Suppressor macrophage treated with lipopolysaccharide for 4 hours (primary cell): ENCODE measurements at regions not wholly inside any gene's neighbourhood (a gene's known extent, or its start where the extent isn't known, plus 50 kb on each side); places are given as distances from the start of the nearest gene placed in this dataset.

Source experiments
- DNase-seq: peaks from one replicate; pipeline ENCODE4 v3.0.0-alpha.2; 2020

- no peak for DNase-seq
These were observed 240.9 kb downstream of the MYCN start for GRCh38 chr2:16181062-16181740.

DNA sequence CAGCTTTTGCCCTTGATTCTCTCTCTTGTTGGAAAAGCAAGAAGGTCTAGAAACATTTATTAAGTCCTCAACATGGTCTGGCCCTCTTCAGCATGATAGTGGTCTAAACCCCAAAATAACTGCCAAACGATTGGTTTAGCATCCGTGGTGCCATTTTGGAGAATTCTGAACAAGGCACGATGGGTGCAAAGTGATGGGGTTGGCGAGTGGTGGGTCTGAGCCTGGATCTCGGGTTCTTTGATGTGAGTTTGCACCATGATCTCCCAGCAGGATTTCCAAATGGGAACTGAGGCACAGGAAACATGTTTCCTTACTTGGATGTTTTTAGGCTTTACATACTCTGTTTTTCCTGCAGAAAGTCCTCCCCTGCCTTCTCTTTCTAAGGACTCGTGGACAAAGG, 240.3 kb downstream of the MYCN start:
- no peak for DNase-seq

GRCh38 chr2:16179701-16180416, 239.5 kb downstream of the MYCN start:
- DNase-seq, result no peak

DNA sequence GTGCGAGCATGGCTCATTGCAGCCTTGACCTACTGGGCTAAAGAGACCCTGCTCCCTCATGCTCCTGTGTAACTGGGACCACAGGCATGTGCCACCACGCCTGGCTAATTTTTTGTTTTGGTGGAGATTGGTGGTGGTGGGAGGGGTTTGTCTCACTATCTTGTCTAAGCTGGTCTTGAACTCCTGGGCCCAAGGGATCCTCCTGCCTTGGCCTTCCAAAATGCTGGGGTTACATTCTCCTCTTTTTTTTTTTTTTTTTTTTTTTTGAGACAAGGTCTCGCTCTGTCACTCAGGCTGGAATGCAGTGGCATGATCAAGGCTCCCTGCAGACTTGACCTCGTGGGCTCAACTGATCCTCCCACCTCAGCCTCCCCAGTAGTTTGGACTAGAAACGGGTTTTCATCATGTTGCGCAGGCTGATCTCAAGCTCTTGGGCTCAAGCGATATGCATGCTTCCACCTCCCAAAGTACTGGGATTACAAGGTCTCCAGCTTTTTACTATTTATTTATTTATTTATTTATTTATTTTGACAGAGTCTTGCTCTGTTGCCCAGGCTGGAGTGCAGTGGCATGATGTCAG, 238.3 kb downstream of the MYCN start:
- no peak for DNase-seq

DNA sequence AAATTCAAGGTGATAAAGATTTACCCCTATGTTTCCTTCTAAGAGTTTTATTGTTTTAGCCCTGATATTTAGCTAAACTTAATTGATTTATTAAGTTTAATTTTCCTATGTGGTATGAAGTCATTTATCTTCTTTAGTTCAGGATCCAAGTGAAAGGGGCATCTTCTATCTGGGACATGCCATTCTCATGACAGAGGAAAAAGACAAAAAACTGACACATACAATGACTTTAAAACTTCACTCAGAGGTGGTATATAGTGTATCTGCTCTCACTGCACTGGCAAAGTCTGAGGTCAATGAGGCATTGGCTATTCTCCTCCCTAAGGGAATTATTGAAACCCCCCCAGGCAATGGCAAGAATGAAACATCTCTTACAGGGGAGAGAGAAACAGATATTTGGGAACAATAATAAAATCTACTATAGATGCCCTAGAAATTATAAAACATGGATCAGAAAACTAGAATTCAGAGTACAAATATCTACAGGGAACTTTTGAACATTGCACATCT, 237.4 kb downstream of the MYCN start:
- no peak for DNase-seq

GRCh38 chr2:16176971-16177480, 236.7 kb downstream of the MYCN start:
- DNase-seq, result no peak

DNA sequence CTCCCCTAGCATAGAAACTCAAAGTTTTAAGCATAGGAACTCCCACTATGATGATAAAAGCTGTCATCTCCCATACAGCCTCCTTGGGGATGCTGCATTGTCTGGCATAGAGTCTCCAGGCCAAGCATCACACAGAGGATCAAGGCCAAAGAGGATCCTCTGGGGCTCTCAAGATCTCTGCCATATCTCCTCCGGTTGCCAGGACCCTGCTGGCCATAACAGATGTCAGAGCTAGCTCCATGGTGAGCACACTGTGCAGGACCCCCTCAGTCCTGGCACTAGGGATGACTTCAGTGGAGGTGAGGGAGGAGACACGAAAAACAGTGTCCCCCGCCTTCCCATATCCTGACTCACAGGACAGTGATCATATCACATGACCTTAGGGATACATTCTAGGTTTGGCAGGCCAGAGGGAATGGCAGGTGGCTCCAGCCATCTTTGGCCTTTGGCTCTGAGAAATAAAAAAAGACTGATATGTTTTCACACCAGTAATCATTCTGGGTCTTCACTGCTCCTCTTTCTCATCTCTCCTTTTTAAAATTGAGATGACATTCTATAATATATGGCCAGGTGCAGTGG, 235.0 kb downstream of the MYCN start:
- DNase-seq, result no peak

- DNase-seq, result no peak
These were observed 234.3 kb downstream of the MYCN start for GRCh38 chr2:16174693-16175045.

GRCh38 chr2:16173893-16174692, 233.7 kb downstream of the MYCN start:
- no peak for DNase-seq

DNA sequence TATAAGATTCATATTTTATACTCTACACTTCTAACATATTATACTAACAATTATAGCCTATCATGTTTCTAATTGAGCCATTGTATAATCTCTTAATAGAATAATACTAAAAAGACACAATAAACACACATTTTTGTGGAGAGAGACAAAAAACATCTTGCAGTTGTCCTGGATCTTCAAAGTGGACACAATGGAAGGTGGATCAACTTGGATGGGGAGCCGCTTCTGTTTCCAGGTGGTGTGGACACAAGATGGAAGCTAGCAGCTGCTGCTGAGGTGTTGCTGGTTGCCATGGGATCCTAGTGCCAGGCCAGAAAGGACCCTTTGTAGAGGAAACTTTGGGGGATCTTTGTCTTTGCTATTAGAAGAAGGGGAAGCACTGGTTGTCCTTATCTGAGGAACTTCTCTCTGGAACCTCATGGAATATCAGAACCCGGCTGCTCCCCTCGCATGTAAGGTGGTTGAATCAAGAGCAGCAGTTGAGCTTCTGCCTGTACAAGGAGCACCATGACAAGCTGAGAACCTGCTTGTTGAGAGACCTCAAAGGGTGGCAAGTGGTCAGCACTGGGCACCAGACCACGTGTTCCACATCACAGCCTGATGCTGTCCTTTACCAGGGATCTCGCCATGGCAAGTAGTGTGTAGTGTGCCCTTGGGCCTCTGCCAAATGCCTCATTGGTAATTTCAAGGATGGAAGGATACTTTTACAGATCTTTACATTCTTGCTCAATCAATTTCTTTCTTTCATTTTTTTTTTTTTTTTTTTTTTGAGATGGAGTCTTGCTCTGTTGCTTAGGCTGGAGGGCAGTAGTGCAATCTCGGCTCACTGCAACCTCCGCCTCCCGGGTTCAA, 232.2 kb downstream of the MYCN start:
- no peak for DNase-seq

DNA sequence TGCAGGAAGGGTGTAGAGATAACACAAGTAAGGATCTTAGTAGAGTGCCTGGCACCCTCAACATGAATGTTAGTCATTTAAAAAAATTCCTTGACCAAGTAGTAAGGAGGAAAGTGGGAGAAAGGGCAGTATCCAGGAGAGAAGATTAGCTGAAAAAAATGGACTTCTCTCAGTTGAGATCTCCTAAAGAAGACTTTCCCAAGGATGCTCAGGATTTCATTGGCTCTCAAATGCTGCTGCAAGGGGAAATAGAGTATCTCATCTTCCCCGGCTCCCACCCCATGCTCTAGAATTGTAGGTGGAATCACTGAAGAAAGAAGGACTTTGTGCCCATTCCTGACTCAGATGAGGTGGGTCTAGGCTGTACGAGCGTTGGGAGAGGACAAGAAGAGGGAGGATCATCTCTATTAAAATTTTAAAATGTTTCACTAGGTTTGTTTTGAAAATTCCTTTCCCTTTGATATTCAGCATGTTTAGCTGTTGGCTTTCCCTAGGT, 231.1 kb downstream of the MYCN start:
- DNase-seq, result no peak

GRCh38 chr2:16170675-16171424, 230.5 kb downstream of the MYCN start:
- no peak for DNase-seq

GRCh38 chr2:16169381-16169960, 229.1 kb downstream of the MYCN start:
- DNase-seq, result no peak

DNA sequence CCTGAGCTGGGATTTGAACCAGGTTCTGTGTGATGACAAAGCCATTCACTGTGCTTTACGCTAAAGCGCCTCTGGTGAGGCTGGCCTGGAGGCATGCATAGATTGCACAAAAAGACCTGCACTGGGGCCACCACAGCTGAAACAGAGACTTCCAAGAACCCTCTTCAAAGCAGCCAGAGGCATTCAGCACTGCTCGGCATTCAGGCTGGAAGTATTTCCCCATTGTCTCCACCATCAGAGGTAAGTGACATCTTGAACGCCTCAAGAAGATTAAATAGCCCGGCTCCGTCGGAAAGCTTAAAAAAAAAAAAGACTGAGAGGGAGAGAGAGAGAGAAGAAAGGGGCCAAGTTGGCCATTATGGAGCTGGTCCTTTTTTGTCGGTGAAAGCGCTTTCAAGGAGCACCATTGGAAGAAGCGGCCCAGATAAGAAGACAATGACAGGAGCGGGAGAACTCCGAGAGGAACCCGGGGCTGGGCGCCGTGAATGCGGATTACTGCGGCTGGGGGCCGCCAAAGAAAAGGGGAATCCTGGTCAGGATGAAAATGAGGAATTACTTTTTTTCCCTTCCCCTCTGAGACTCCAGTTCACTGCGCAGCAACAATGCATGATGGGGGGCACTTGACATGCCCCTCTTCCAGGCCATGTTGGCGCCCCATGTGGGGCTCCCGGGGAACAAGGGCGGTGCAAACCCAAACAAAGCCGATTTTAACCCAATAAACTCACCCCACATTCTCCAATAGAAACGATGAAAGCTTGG, 228.3 kb downstream of the MYCN start:
- no peak for DNase-seq

DNA sequence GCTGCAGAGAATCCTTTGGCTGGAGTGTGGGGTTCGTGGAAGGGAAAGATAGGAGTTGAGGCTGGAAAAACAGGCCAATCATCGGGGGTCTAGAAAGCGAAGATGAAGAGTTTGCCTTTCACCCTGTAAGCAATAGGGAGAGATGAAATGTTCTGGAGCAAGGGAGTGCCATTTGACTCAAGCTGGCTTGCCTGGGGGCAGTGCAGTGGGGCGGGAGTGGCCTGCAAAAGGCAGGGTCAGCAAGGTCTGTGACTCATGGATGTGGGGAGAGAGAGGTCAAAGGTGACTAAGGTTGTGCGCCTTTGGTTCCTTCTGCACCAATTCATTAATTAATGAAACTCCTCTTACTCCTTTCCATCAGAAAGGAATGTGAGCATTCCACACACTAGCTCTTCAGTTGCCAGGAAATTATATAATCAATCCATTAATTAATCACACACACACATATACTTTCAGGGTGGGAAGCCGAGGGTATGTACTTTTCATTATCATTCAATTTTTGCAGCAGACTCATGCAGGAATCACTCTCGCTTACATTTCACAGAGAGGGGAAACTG, 227.6 kb downstream of the MYCN start:
- DNase-seq, result no peak

GRCh38 chr2:16167451-16167861, 227.1 kb downstream of the MYCN start:
- no peak for DNase-seq

DNA sequence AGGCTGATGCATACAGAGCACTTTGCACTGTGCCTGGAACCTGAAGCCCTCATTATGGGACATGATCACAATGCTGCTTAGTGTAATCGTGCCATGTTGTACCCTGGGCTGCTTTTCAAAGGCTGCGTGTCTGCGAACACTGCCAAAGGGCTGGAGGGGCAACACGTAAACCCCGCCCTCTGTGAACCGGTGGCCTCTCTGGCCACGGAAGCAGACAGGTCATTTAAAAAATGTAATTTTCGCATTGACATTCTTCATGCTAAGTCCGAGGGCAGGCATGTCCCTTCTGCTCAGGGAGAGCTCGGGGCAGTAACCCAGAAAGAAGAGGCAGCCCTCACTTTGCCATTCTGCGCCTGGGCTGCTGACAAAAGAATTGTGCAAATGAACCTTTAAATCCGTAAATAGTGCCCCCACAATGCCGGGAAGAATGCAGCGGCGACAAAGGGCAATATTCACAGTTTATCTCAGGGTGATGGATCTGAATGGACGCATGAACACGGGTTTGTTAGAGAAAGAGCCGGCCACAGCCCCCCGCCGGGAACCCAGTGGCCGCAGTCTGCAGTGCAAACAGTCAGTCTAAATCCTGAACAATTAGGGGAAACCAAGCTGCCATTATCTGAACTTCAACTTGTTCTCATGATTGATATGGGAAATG, 226.1 kb downstream of the MYCN start:
- no peak for DNase-seq

- DNase-seq, result no peak
These were observed 225.4 kb downstream of the MYCN start for GRCh38 chr2:16165518-16166326.
